Spinal cord (tissue), 9 donors: ENCODE measurements at regions not wholly inside any gene's neighbourhood (a gene's known extent, or its start where the extent isn't known, plus 50 kb on each side); places are given as distances from the start of the nearest gene placed in this dataset.

Experiments used
- DNase-seq, 6 donors: peaks; one replicate each; pipeline versions ENCODE4 v3.0.0 to v3.0.0-alpha.2; 2013 to 2015; ENCODE audit warnings: low spot score in 6 of 6, low read depth in 4 of 6
- H3K27ac ChIP-seq: one replicate; pipeline ENCODE4 v1.5.1; 2013; ENCODE audit warnings: low read depth, low read length, control low read depth
- H3K27me3 ChIP-seq: one replicate; pipeline ENCODE4 v1.6.1; 2013; ENCODE audit warnings: low read length; ENCODE audit not compliant: control insufficient read depth, insufficient read depth
- H3K36me3 ChIP-seq: one replicate; pipeline ENCODE4 v1.6.1; 2013; ENCODE audit warnings: low read length; ENCODE audit not compliant: control insufficient read depth, insufficient read depth
- H3K4me1 ChIP-seq: one replicate; pipeline ENCODE4 v1.6.1; 2013; ENCODE audit warnings: low read length; ENCODE audit not compliant: control insufficient read depth, insufficient read depth
- H3K4me3 ChIP-seq: one replicate; pipeline ENCODE4 v1.5.1; 2013; ENCODE audit warnings: low read depth, low read length, control low read depth
- H3K9me3 ChIP-seq: one replicate; pipeline ENCODE4 v1.6.1; 2013; ENCODE audit warnings: low read length; ENCODE audit not compliant: control insufficient read depth, insufficient read depth
- WGBS: methylation state at CpG from one replicate; pipeline ENCODE4 v1.1.5; 2013; ENCODE audit warnings: missing lambda C conversion rate; ENCODE audit not compliant: insufficient coverage; 5-methylcytosine and 5-hydroxymethylcytosine counted together
- donor health status: healthy.

DNA sequence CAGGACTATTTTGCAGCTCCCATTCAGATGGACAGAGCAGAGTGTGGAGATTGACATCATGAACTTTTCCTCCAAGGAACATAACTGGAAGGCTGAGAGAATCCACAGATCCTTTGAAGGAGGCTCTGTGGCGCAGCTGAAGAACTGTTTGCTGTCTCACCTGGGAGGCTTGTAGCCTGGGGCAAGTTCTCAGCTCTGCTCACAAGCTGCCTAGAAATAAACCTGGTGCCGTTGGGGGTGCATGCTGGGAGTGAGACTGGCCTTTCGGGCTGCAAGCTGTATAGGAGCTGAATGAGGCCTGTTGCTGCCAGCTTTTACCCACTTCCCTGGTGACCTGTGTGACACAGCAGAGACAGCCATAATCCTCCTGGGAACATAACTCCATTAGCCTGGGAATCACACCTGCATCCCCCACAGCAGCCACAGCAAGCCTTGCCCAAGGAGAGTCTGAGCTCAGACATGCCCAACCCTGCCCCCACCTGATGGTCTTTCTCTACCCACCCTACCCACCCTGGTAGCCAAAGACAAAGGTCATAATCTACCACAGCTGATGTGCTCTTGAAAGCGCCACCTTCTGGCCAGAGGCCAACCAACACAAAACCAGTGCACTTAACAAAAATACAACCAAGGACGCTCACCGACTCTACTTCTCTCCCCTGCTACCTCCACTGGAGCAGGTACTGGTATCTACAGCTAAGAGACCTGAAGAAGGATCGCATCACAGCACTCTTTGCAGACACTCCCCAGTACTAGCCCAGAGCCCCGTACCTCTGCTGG is 205.1 kb upstream of the MRPS30 start:
- DNase-seq, result no peak
- Histone ChIP-seq H3K9me3 (no peaks in the 10 kb centered on the region), H3K4me3 (no peak overlapping the region), H3K36me3 (no peaks in the 10 kb centered on the region), H3K27ac (no peak overlapping the region), H3K27me3 (no peaks in the 10 kb centered on the region), H3K4me1 (no peaks in the 10 kb centered on the region)
- 92% methylated on average over 7 of the region's 8 CpGs for WGBS

DNA sequence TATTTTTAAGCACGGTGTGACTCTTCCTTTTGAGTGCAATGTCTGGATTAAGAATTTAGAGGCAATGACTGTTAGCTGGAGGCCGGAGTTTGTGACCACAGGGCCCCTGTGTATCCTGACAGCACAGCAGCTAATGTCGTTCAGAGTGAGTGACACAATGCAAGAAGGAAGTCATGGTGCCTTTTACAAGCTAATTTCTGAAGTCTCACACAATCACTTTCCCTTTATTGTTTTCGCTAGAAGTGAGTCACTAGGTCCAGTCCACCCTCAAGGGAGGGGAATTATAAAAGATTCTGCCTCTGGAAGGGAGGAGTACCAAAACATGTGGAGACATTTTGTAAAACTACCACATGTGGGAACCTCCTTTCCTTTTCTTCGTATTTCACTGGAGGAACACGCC is 185.5 kb upstream of the FGF10 start:
- Histone ChIP-seq H3K9me3 (no peaks in the 10 kb centered on the region), H3K4me1 (no peaks in the 10 kb centered on the region), H3K4me3 (no peak overlapping the region), H3K27ac (no peak overlapping the region), H3K27me3 (no peaks in the 10 kb centered on the region), H3K36me3 (no peaks in the 10 kb centered on the region)
- WGBS, result 63% methylated on average over 2 of the region's 6 CpGs
- DNase-seq, result no peak

DNA sequence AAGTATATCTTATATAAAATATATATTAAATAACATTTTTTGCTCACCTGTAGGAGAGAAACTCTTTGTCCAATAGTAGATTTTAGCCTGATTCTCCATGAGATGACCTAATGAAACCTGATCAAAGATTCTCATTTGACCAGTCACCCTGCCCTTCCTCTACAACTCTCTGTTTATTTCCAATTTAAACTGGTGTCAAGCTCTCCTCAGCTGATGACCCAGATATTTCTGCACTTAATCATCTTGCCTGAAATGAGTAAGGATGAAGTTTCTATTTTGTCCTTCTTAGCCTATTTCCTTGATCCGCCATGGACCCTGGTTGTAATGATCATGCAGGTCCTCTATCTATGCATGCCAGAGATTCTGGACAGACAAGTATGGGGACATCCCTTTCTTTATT is 179.3 kb upstream of the FGF10 start:
- no peak for DNase-seq
- H3K27me3 ChIP-seq, result no peaks in the 10 kb centered on the region
- WGBS, result no CpG with 5 or more reads among the region's 1 CpG

DNA sequence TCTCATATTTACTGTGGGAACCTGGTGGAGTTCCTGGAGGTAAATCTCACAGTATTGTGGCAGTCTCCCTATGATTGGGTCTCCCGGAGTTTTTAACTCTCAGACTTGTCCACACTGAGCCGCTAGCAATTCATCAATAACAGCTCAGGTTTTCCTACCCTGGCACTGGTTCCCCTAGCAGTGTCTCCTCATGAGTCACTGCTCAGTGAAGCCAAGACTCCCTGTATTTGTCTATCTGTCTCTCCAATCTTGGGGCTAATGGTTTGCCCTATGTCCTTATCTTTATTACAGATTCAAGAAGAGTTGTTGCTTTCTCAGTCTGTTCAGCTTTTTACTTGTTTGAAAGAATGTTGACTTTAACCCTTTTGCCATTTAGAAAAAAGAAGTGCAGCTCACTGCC is 176.7 kb upstream of the FGF10 start:
- Histone ChIP-seq H3K4me3 (no peak overlapping the region), H3K9me3 (no peaks in the 10 kb centered on the region), H3K4me1 (no peaks in the 10 kb centered on the region), H3K36me3 (no peaks in the 10 kb centered on the region), H3K27ac (no peak overlapping the region), H3K27me3 (no peaks in the 10 kb centered on the region)
- DNase-seq, result no peak
- WGBS, result 79% methylated on average over 2 of the region's 2 CpGs

More for the DNA sequence above, 179.3 kb upstream of the FGF10 start:
- Histone ChIP-seq H3K27ac (no peak overlapping the region), H3K36me3 (no peaks in the 10 kb centered on the region), H3K4me3 (no peak overlapping the region), H3K9me3 (no peaks in the 10 kb centered on the region), H3K4me1 (no peaks in the 10 kb centered on the region)

DNA sequence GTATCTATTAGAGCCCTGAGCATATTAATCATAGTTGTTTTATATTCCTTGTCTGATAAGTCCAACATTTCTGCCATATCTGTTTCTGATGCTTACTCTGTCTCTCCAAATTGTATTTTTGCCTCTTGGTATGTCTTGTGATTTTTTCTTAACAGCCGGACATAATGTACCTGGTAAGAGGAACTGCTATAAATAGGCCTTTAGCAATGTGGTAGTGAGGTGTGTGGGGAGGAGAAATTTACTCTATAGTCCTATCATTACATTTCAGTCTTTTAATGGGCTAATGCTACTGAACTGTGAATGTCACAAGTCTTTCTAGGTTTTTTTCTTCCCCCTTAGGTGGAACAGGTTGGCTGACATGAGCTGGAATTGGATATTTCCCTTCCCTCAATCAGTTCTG is 176.1 kb upstream of the FGF10 start:
- Histone ChIP-seq H3K36me3 (no peaks in the 10 kb centered on the region), H3K27me3 (no peaks in the 10 kb centered on the region), H3K27ac (no peak overlapping the region), H3K9me3 (no peaks in the 10 kb centered on the region), H3K4me1 (no peaks in the 10 kb centered on the region), H3K4me3 (no peak overlapping the region)
- no CpG with 5 or more reads among the region's 1 CpG for WGBS
- DNase-seq, result no peak

DNA sequence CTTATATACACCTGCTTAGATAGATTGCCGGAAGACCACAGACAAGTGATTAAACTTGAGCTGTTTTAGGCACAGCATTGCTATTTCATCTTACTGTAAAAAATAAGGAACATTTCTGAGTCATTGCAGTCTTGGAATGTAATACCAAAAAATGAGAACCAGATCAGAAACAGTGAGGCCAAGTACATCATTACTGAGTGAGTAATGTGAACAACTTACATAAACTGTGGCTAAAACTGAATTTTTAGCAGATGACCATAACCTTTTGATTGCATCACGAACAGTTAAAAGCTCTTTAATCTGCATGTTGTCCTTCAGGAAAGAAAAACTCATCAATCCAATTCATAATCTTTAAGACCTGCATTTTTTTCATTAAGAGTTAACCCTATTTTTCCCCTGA is 157.1 kb upstream of the FGF10 start:
- no peaks in the 10 kb centered on the region for H3K9me3 ChIP-seq
- 100% methylated on average over 1 of the region's 2 CpGs for WGBS
- H3K4me3 ChIP-seq, result no peak overlapping the region
- no peaks in the 10 kb centered on the region for H3K36me3 ChIP-seq
- H3K27me3 ChIP-seq, result no peaks in the 10 kb centered on the region
- no peak for DNase-seq
- H3K4me1 ChIP-seq, result no peaks in the 10 kb centered on the region
- no peak overlapping the region for H3K27ac ChIP-seq

DNA sequence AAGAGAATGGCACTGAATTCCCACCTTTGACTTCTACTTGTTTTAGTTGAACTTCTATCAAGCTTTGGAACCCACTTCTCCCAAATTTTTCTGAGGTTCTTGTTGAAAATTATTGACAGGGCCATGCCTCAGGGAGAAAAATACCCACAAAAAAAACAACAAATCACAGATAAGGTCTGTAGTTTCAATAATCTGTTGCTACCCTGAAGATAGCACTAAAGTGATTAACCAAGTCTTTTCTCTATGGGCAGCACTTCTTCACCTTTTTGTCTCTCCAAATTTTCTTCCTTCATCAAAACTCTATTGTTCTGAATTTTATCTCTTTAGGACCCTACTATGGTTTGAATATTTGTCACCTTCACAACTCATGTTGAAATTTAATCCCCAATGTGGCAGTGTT is 154.3 kb upstream of the FGF10 start:
- H3K4me3 ChIP-seq, result no peak overlapping the region
- DNase-seq, result no peak
- no peak overlapping the region for H3K27ac ChIP-seq
- no peaks in the 10 kb centered on the region for H3K4me1 ChIP-seq
- no peaks in the 10 kb centered on the region for H3K36me3 ChIP-seq
- H3K9me3 ChIP-seq, result no peaks in the 10 kb centered on the region
- H3K27me3 ChIP-seq, result no peaks in the 10 kb centered on the region

DNA sequence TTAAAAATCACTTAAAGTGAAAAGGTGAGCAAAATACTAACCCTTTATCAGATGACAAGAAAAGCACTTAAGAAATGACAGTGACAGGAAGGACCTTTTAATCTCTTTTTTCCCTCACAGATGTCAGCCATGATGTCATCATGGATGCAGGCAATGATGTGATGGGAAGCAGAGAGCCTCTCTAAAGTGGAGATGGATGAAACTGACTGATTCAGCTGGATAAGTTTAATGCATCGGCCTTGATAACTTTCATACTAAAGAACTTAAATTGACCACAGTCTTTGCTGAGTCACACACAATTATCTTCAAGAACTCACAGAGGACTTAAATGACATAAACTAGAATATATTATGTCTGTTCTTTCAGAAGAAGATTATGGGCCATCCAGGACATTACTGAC is 153.2 kb upstream of the FGF10 start:
- Histone ChIP-seq H3K4me3 (no peak overlapping the region), H3K4me1 (no peaks in the 10 kb centered on the region), H3K27ac (no peak overlapping the region), H3K9me3 (no peaks in the 10 kb centered on the region), H3K36me3 (no peaks in the 10 kb centered on the region), H3K27me3 (no peaks in the 10 kb centered on the region)
- no peak for DNase-seq
- no CpG with 5 or more reads among the region's 1 CpG for WGBS

DNA sequence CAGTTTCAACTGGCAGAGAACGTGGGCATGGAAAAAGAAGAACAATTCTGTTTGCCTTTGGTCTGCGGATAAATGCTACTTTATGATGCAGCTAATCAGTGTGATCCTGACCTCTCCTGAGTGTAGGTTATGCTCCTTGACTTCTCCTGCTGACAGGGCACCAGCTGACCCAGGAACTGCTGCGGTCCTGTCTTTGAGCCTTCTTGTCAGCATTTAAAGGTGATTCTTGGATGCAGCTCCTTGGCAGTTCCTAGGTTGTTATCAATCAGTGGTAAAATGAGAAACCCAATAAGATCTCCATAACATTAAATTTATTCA is 150.3 kb upstream of the FGF10 start:
- H3K4me3 ChIP-seq, result no peak overlapping the region
- no peak overlapping the region for H3K27ac ChIP-seq
- no peaks in the 10 kb centered on the region for H3K36me3 ChIP-seq
- no peaks in the 10 kb centered on the region for H3K4me1 ChIP-seq
- no peak for DNase-seq
- no peaks in the 10 kb centered on the region for H3K9me3 ChIP-seq
- 75% methylated on average over 2 of the region's 3 CpGs for WGBS
- H3K27me3 ChIP-seq, result no peaks in the 10 kb centered on the region

DNA sequence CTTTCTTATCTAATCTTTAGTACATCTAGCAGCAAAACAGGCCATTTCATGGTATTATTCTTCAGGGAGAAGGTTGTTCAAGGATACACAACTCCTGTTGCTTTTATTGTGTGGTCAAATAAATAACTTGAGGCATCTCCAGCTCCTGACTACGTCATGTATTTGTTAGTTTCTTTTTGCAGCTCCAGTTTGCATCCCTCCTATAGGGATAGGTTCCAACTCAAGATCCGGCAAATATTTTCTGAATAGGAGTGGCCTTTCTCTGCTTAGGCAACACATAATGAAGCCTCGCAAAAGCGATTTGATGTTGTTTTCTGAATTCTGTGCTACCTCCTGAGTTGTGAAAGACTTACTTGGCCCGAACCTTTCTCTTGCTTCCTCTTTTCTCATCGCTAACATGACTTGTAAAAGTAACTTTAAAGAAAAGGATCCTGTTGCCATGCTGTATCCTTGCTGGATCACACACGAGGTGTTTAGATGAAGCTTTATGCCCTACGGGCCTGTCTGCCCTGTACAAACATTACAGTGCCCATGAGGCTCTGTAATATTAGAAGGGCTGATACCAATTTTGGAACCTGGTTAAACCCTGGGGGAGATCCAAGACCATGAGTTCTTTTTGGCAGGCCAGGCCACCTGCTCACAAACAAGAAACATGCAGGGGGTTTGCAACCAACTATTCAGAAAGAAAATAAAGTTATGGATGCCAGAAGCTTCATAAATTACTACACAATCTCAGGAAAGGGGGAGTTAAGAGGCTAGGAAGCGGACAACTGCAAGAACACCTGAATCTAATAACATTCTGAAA is 149.8 kb upstream of the FGF10 start:
- Histone ChIP-seq H3K9me3 (no peaks in the 10 kb centered on the region), H3K4me1 (no peaks in the 10 kb centered on the region), H3K36me3 (no peaks in the 10 kb centered on the region), H3K4me3 (no peak overlapping the region), H3K27me3 (no peaks in the 10 kb centered on the region), H3K27ac (no peak overlapping the region)
- DNase-seq, result no peak
- 60% methylated on average over 6 of the region's 9 CpGs for WGBS
